T-cell (primary cell): ENCODE measurements at regions not wholly inside any gene's neighbourhood (a gene's known extent, or its start where the extent isn't known, plus 50 kb on each side); places are given as distances from the start of the nearest gene placed in this dataset.
"Not testable (repeated sequence)": the region's sequence is repeated elsewhere in the genome, so short reads cannot be mapped to it uniquely, and the experiment has no call there.

Experiments
- ATAC-seq, 4 experiments: fragments of 200-7000 bp in 3 of 4; fragments of 150-1000 bp in 1 of 4; cut with Tn5 transposase; replicated peaks in 1 of 4; 1 replicate in 3 of 4; 2 replicates in 1 of 4; pipeline ENCODE4 v1.10.0; 2021; ENCODE audit warnings: moderate library complexity in 3 of 4, mild to moderate bottlenecking in 2 of 4, moderate number of reproducible peaks in 1 of 4
- CTCF ChIA-PET, 2 donors: fragments of 300-600 bp; sonication (Branson Sonifier 250); formaldehyde crosslinking; loops; one replicate each; lab custom pipeline; 2022; ENCODE audit warnings: antibody characterized with exemption in 2 of 2; lab: Charles Lee
- POLR2A ChIA-PET, 2 donors: fragments of 300-600 bp; sonication (Branson Sonifier 250); formaldehyde crosslinking; loops; one replicate each; lab custom pipeline; 2022; ENCODE audit warnings: antibody characterized with exemption in 2 of 2; lab: Charles Lee
- DNase-seq, 35 experiments: peaks; one replicate each; pipeline versions ENCODE4 v3.0.0 to v3.0.0-alpha.2; 2013 to 2023
- H3K27ac ChIP-seq: one replicate; pipeline ENCODE4 v1.5.1; 2013; ENCODE audit warnings: low read length
- H3K27me3 ChIP-seq, 2 experiments: replicated peaks in 1 of 2; 1 replicate in 1 of 2; 2 replicates in 1 of 2; pipeline versions ENCODE4 v1.6.1 to v1.7.0; 2013; ENCODE audit warnings: low read length in 1 of 2, mixed read lengths in 1 of 2; ENCODE audit not compliant: control insufficient read depth in 2 of 2, insufficient read depth in 2 of 2; ENCODE audit errors: extremely low read depth in 1 of 2
- H3K36me3 ChIP-seq, 2 donors: 1 replicate in 1 of 2; 2 replicates in 1 of 2; pipeline versions ENCODE4 v1.6.1 to v1.7.0; 2013; ENCODE audit warnings: low read length in 1 of 2; ENCODE audit not compliant: control insufficient read depth in 2 of 2, insufficient read depth in 1 of 2; ENCODE audit errors: extremely low read depth in 1 of 2
- H3K4me1 ChIP-seq, 2 experiments: 1 replicate in 1 of 2; 2 replicates in 1 of 2; pipeline versions ENCODE4 v1.6.1 to v1.7.0; 2013; ENCODE audit warnings: low read length in 2 of 2, mixed read lengths in 1 of 2; ENCODE audit not compliant: insufficient read depth in 2 of 2, control insufficient read depth in 1 of 2; ENCODE audit errors: extremely low read depth in 1 of 2
- H3K4me3 ChIP-seq, 2 donors: 1 replicate in 1 of 2; 2 replicates in 1 of 2; pipeline versions ENCODE4 v1.5.1 to v1.7.0; 2013; ENCODE audit warnings: mild to moderate bottlenecking in 2 of 2, low read length in 1 of 2, moderate library complexity in 1 of 2; ENCODE audit not compliant: control insufficient read depth in 1 of 2; ENCODE audit errors: extremely low read depth in 1 of 2
- H3K9me3 ChIP-seq: 2 replicates; pipeline ENCODE4 v1.7.0; 2013
- H3K27ac Mint-ChIP-seq, 2 donors: one replicate each; pipeline ENCODE4 v1.8.0; 2020 to 2021; ENCODE audit warnings: mild to moderate bottlenecking in 2 of 2, mixed read lengths in 2 of 2
- H3K27me3 Mint-ChIP-seq, 2 donors: one replicate each; pipeline ENCODE4 v1.8.0; 2021 to 2022; ENCODE audit warnings: mixed read lengths in 2 of 2
- H3K36me3 Mint-ChIP-seq: one replicate; pipeline ENCODE4 v1.8.0; 2021; ENCODE audit warnings: mixed read lengths
- H3K4me1 Mint-ChIP-seq, 3 donors: one replicate each; pipeline ENCODE4 v1.8.0; 2020 to 2022; ENCODE audit warnings: mixed read lengths in 3 of 3, mild to moderate bottlenecking in 1 of 3
- H3K4me3 Mint-ChIP-seq, 3 donors: one replicate each; pipeline ENCODE4 v1.8.0; 2020 to 2022; ENCODE audit warnings: mild to moderate bottlenecking in 3 of 3, mixed read lengths in 3 of 3, moderate library complexity in 3 of 3
- H3K9me3 Mint-ChIP-seq, 3 donors: one replicate each; pipeline ENCODE4 v1.8.0; 2020 to 2022; ENCODE audit warnings: mixed read lengths in 3 of 3
- WGBS: methylation state at CpG from one replicate; pipeline ENCODE4 v1.1.5; 2013; ENCODE audit warnings: missing lambda C conversion rate; ENCODE audit not compliant: insufficient coverage; 5-methylcytosine and 5-hydroxymethylcytosine counted together

DNA sequence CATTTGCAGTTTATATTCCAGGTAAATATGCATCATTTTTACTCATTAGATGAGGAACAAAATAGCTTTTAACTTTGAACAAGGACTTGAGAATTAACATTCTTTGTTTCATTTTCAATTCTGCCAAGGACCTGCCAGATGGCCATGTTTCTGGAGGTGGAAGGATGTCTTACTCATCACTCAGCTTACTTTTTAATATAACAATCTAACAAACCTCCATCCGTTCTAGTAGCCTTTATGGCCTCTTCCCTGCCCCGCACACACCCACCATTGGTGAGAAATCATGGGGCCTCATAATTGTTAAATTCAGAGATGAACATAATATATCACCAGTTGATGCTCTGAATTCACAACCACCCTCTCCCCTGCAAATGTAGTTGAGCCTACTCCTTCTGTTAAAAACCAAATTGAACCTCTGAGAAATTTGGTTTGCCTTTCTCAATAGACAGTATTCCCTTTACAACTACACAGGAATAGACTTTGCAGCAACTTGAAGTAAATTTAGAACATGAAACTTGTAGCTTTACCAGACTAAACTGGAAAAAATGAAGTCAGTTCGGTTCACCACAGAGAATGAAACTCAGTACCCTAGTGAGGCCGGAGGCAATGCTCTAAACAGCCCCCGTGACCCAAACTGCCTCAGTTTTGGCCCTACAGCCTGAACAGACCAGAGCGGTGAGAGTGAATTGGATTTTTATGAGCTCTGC is 50.1 kb upstream of the ACSL4 start:
- Mint-ChIP-seq H3K4me3 (peak overlapping the region; percentile 45 to 72 (median 52)), H3K27me3 (peaks cover 0 to 9% of the 10 kb centered on the region in 2 donors), H3K27ac (peak overlapping the region in 1 of 2 donors; percentile 30), H3K4me1 (peaks cover 7 to 8% (median 7%) of the 10 kb centered on the region in 3 donors), H3K9me3 (no peaks in the 10 kb centered on the region), H3K36me3 (no peaks in the 10 kb centered on the region)
- WGBS, result 80% methylated on average over 1 of the region's 6 CpGs
- H3K36me3 ChIP-seq, result no peaks in the 10 kb centered on the region
- CTCF ChIA-PET, result no interaction called here
- no peaks in the 10 kb centered on the region for H3K27me3 ChIP-seq
- H3K9me3 ChIP-seq, result no peaks in the 10 kb centered on the region
- H3K4me1 ChIP-seq, result no peaks in the 10 kb centered on the region
- no peak for DNase-seq
- no peak overlapping the region for H3K27ac ChIP-seq
- POLR2A ChIA-PET, result no interaction called here
- no peak overlapping the region for H3K4me3 ChIP-seq
- ATAC-seq, result no peak

DNA sequence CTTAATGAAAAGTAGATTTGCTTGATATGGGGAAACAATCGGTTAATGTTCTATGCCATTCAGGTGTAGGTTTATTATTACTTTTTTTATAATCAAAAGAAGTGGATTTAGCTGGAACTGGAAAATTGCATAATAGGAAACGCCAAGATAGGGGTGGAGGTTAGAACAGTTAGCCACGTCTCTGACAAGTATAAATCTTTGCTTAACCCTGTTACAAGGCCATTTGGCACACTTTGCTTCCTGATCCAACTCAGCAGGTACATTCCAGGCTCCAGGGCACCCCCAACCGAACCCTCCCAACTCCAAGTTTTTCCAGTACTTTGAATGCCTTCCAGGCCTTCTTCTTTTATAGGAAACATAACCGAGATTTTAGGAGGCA is 50.6 kb upstream of the ACSL4 start:
- ChIA-PET CTCF (no interaction called here), POLR2A (no interaction called here)
- Mint-ChIP-seq H3K27ac (no peak overlapping the region), H3K36me3 (no peaks in the 10 kb centered on the region), H3K4me1 (peaks cover 7 to 8% (median 7%) of the 10 kb centered on the region in 3 donors), H3K27me3 (peaks cover 0 to 9% of the 10 kb centered on the region in 2 donors), H3K4me3 (no peak overlapping the region), H3K9me3 (no peaks in the 10 kb centered on the region)
- no peak for DNase-seq
- H3K9me3 ChIP-seq, result no peaks in the 10 kb centered on the region
- H3K27me3 ChIP-seq, result no peaks in the 10 kb centered on the region
- H3K4me3 ChIP-seq, result no peak overlapping the region
- no CpG with 5 or more reads among the region's 5 CpGs for WGBS
- no peaks in the 10 kb centered on the region for H3K4me1 ChIP-seq
- no peaks in the 10 kb centered on the region for H3K36me3 ChIP-seq
- H3K27ac ChIP-seq, result no peak overlapping the region
- no peak for ATAC-seq

DNA sequence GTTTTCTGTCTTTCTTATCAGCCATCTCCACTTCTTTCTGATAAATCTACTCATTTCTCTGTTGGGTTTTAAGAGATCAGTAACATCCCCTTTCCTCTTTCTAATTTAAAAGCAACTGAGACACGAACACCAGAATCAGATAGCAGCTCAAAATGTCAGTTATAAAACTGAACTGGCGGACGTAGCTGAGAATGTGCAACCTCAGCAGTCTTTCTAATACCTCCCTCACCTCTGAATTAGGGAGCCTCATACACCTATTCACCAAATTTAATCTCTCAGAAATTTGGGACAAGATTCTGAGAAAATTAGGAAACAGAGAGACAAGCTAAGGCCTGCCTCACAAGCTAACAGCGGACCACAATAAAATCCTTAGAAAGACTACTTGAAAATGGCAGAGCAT is 52.0 kb upstream of the ACSL4 start:
- Mint-ChIP-seq H3K36me3 (no peaks in the 10 kb centered on the region), H3K9me3 (no peaks in the 10 kb centered on the region), H3K27ac (no peak overlapping the region), H3K4me3 (no peak overlapping the region), H3K27me3 (peaks cover under 1 to 9% of the 10 kb centered on the region in 2 donors), H3K4me1 (peaks cover 7 to 8% (median 7%) of the 10 kb centered on the region in 3 donors)
- H3K36me3 ChIP-seq, result no peaks in the 10 kb centered on the region
- DNase-seq (no peak), ATAC-seq (no peak)
- no peak overlapping the region for H3K27ac ChIP-seq
- no peaks in the 10 kb centered on the region for H3K27me3 ChIP-seq
- ChIA-PET POLR2A (no interaction called here), CTCF (no interaction called here)
- no peak overlapping the region for H3K4me3 ChIP-seq
- no peaks in the 10 kb centered on the region for H3K9me3 ChIP-seq
- no CpG with 5 or more reads among the region's 4 CpGs for WGBS
- H3K4me1 ChIP-seq, result no peaks in the 10 kb centered on the region

DNA sequence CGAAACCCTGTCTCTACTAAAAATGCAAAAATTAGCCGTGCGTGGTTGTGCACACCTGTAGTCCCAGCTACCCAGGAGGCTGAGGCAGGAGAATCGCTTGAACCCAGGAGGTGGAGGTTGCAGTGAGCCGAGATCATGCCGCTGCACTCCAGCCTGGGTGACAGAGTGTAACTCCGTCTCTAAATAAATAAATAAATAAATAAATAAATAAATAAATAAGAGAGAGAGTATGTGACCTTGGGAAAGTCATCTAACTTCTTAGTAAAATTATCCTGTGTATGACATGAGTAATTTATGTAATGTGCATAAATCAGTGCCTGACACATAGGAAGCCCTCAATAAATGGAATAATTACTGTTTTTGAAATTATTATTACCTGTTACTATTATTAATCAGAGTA is 57.5 kb upstream of the ACSL4 start:
- H3K27me3 ChIP-seq, H3K36me3 ChIP-seq, H3K9me3 Mint-ChIP-seq, H3K9me3 ChIP-seq, H3K4me1 ChIP-seq, H3K4me1 Mint-ChIP-seq, ATAC-seq, H3K4me3 Mint-ChIP-seq, H3K27ac Mint-ChIP-seq, POLR2A ChIA-PET, H3K27ac ChIP-seq, CTCF ChIA-PET, H3K4me3 ChIP-seq, DNase-seq, H3K36me3 Mint-ChIP-seq: not testable (repeated sequence)
- WGBS, result no CpG with 5 or more reads among the region's 7 CpGs
- H3K27me3 Mint-ChIP-seq, result peaks cover 2 to 29% of the 10 kb centered on the region in 2 donors

DNA sequence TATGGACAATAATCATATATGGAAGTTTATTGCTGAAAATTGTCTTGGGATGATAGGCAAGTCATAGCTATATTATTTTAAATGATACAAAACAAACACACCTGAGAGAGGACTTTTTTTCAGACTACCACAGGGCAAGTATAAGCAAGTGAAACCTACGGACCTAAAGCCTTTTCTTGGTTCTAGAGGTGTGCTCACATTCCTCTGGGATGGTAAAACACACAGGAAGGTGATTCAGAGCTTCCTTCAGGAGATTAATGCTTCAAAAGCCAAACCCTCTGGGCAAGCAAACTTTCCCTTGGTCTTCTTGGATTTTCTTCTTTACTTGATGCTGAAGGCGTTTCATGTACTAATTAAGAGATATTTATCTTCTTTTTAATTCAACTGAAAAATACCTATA is 60.1 kb upstream of the ACSL4 start:
- no CpG with 5 or more reads among the region's 2 CpGs for WGBS
- no peaks in the 10 kb centered on the region for H3K36me3 ChIP-seq
- H3K27ac Mint-ChIP-seq, result no peak overlapping the region
- ChIA-PET POLR2A (no interaction called here), CTCF (no interaction called here)
- H3K27ac ChIP-seq, result no peak overlapping the region
- H3K4me1 ChIP-seq, result no peaks in the 10 kb centered on the region
- H3K27me3 Mint-ChIP-seq, result peaks cover 2 to 30% of the 10 kb centered on the region in 2 donors
- no peaks in the 10 kb centered on the region for H3K9me3 Mint-ChIP-seq
- ATAC-seq, result no peak
- no peaks in the 10 kb centered on the region for H3K27me3 ChIP-seq
- no peak for DNase-seq
- no peaks in the 10 kb centered on the region for H3K4me1 Mint-ChIP-seq
- no peak overlapping the region for H3K4me3 Mint-ChIP-seq
- H3K9me3 ChIP-seq, result no peaks in the 10 kb centered on the region
- H3K4me3 ChIP-seq, result no peak overlapping the region
- H3K36me3 Mint-ChIP-seq, result no peaks in the 10 kb centered on the region

DNA sequence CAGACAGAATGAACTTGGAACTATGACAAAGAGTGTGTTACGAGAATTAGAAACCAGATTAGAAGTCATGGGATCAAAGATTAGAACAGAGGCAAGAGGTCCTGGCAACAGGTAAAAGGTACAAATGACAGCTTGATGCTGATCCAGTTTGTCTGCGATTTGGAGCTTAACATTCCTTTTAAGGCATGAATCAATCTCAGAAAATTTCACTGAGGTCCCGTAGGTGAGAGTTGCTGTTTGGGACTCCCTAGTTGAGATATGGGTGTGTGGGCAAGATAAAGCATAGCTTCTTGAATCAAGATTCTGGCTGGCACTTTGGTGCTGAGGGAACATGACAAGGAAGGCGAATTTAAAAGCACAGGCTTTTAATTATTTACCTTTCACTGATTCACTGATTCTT is 62.6 kb upstream of the ACSL4 start:
- Mint-ChIP-seq H3K36me3 (no peaks in the 10 kb centered on the region), H3K9me3 (no peaks in the 10 kb centered on the region), H3K27me3 (peaks cover 0 to 26% of the 10 kb centered on the region in 2 donors), H3K4me1 (no peaks in the 10 kb centered on the region), H3K27ac (no peak overlapping the region), H3K4me3 (no peak overlapping the region)
- no peak for ATAC-seq
- ChIA-PET CTCF (no interaction called here), POLR2A (no interaction called here)
- no peaks in the 10 kb centered on the region for H3K4me1 ChIP-seq
- no peak overlapping the region for H3K4me3 ChIP-seq
- no peaks in the 10 kb centered on the region for H3K27me3 ChIP-seq
- no peak for DNase-seq
- no peaks in the 10 kb centered on the region for H3K36me3 ChIP-seq
- no peak overlapping the region for H3K27ac ChIP-seq
- WGBS, result 100% methylated on average over 1 of the region's 4 CpGs
- H3K9me3 ChIP-seq, result no peaks in the 10 kb centered on the region
